B cell (primary cell): ENCODE measurements at regions not wholly inside any gene's neighbourhood (a gene's known extent, or its start where the extent isn't known, plus 50 kb on each side); places are given as distances from the start of the nearest gene placed in this dataset.

Source experiments
- ATAC-seq: fragments of 200-7000 bp; cut with Tn5 transposase; one replicate; pipeline ENCODE4 v1.10.0; 2021; ENCODE audit warnings: low read depth, mild to moderate bottlenecking, moderate number of reproducible peaks, moderate library complexity
- CTCF ChIA-PET: fragments of 350-600 bp; sonication (Branson Sonifier 250); formaldehyde crosslinking; loops from one replicate; lab custom pipeline; 2021; ENCODE audit warnings: antibody characterized with exemption, inconsistent platforms; lab: Charles Lee
- POLR2A ChIA-PET: fragments of 350-600 bp; sonication (Branson Sonifier 250); formaldehyde crosslinking; loops from one replicate; lab custom pipeline; 2021; ENCODE audit warnings: antibody characterized with exemption; lab: Charles Lee
- DNase-seq: peaks from one replicate; pipeline ENCODE4 v3.0.0; 2013
- H2AFZ ChIP-seq: 2 replicates; pipeline ENCODE4 v1.6.1; 2012; ENCODE audit warnings: mild to moderate bottlenecking, low read depth, low read length; ENCODE audit not compliant: insufficient read depth, poor library complexity, severe bottlenecking
- H3K27ac ChIP-seq, 2 donors: 1 replicate in 1 of 2; 2 replicates in 1 of 2; pipeline ENCODE4 v1.5.1; 2012 to 2013; ENCODE audit warnings: low read length in 2 of 2, mild to moderate bottlenecking in 2 of 2, moderate library complexity in 1 of 2
- H3K27me3 ChIP-seq, 4 experiments: fragments of 200-600 bp in 1 of 4; sonication (generic) in 1 of 4; replicated peaks in 1 of 4; 1 replicate in 2 of 4; 2 replicates in 2 of 4; pipeline versions ENCODE4 v1.6.1 to v1.7.0; 2013 to 2016; ENCODE audit warnings: low read length in 3 of 4, mild to moderate bottlenecking in 2 of 4, mixed read lengths in 1 of 4, moderate library complexity in 1 of 4; ENCODE audit not compliant: insufficient read depth in 4 of 4, control insufficient read depth in 3 of 4; ENCODE audit errors: control extremely low read depth in 1 of 4
- H3K36me3 ChIP-seq, 2 experiments: replicated peaks in 1 of 2; 1 replicate in 1 of 2; 2 replicates in 1 of 2; pipeline versions ENCODE4 v1.6.1 to v1.7.1; 2013; ENCODE audit warnings: low read length in 1 of 2; ENCODE audit not compliant: insufficient read depth in 2 of 2, control insufficient read depth in 1 of 2; ENCODE audit errors: control extremely low read depth in 1 of 2, extremely low read depth in 1 of 2
- H3K4me1 ChIP-seq, 2 donors: fragments of 200-600 bp in 1 of 2; sonication (generic) in 1 of 2; 1 replicate in 1 of 2; 2 replicates in 1 of 2; pipeline versions ENCODE4 v1.5.1 to v1.6.1; 2013 to 2017; ENCODE audit warnings: low read length in 2 of 2; ENCODE audit not compliant: control insufficient read depth in 2 of 2, insufficient read depth in 2 of 2
- H3K4me2 ChIP-seq: replicated peaks from 2 replicates; pipeline ENCODE3; 2012; ENCODE audit warnings: mild to moderate bottlenecking, low read depth, low read length; ENCODE audit not compliant: poor library complexity, severe bottlenecking
- H3K4me3 ChIP-seq, 5 experiments: fragments of 200-600 bp in 1 of 5; sonication (generic) in 1 of 5; 1 replicate in 3 of 5; 2 replicates in 2 of 5; pipeline versions ENCODE4 v1.5.1 to v1.7.0; 2011 to 2016; ENCODE audit warnings: low read length in 4 of 5, mild to moderate bottlenecking in 4 of 5, low read depth in 2 of 5, control low read depth in 1 of 5, moderate library complexity in 1 of 5; ENCODE audit not compliant: insufficient read depth in 1 of 5; ENCODE audit errors: control extremely low read depth in 1 of 5, extremely low read depth in 1 of 5
- H3K79me2 ChIP-seq: fragments of 200-600 bp; sonication (generic); one replicate; pipeline ENCODE4 v1.6.0; 2016; ENCODE audit warnings: low read length; ENCODE audit not compliant: control insufficient read depth, insufficient read depth
- H3K9ac ChIP-seq: fragments of 200-600 bp; sonication (generic); 2 replicates; pipeline ENCODE4 v1.6.1; 2017; ENCODE audit warnings: mild to moderate bottlenecking, low read length, moderate library complexity
- H3K9me3 ChIP-seq, 3 donors: one replicate each; pipeline versions ENCODE4 v1.6.1 to v1.7.1; 2013; ENCODE audit warnings: low read length in 2 of 3; ENCODE audit not compliant: control insufficient read depth in 2 of 3, insufficient read depth in 1 of 3; ENCODE audit errors: control extremely low read depth in 1 of 3
- H4K20me1 ChIP-seq: 2 replicates; pipeline ENCODE4 v1.6.0; 2012; ENCODE audit warnings: mild to moderate bottlenecking, low read length; ENCODE audit not compliant: insufficient read depth, control insufficient read depth, poor library complexity, severe bottlenecking
- H3K27ac Mint-ChIP-seq: one replicate; pipeline ENCODE4 v1.8.0; 2021; ENCODE audit warnings: mixed read lengths
- H3K27me3 Mint-ChIP-seq: one replicate; pipeline ENCODE4 v1.8.0; 2021; ENCODE audit warnings: mixed read lengths
- H3K4me1 Mint-ChIP-seq: one replicate; pipeline ENCODE4 v1.8.0; 2021; ENCODE audit warnings: mixed read lengths
- H3K4me3 Mint-ChIP-seq: one replicate; pipeline ENCODE4 v1.8.0; 2021; ENCODE audit warnings: mixed read lengths
- H3K9me3 Mint-ChIP-seq: one replicate; pipeline ENCODE4 v1.8.0; 2022; ENCODE audit warnings: mixed read lengths; ENCODE audit not compliant: insufficient read depth
- EZH2 ChIP-seq: IDR thresholded peaks from 2 replicates; pipeline ENCODE4 v1.6.1; 2012; ENCODE audit warnings: borderline replicate concordance, low read depth, mild to moderate bottlenecking, moderate library complexity, low read length; ENCODE audit not compliant: insufficient read depth, poor library complexity, severe bottlenecking
- WGBS: methylation state at CpG from one replicate; pipeline ENCODE4 v1.1.5; 2013; ENCODE audit warnings: missing lambda C conversion rate; ENCODE audit not compliant: insufficient coverage; 5-methylcytosine and 5-hydroxymethylcytosine counted together
- intact Hi-C: fragments of 100-400 bp; cut with micrococcal nuclease; formaldehyde crosslinking; loops from one replicate; pipeline ENCODE4 v1.10.0; 2022
- TF ChIP-seq, protein P1 (sequence below): fragments of 200-600 bp; IDR thresholded peaks from one replicate; pipeline ENCODE4 v1.8.0; 2022; ENCODE audit warnings: antibody characterized with exemption, mild to moderate bottlenecking

DNA sequence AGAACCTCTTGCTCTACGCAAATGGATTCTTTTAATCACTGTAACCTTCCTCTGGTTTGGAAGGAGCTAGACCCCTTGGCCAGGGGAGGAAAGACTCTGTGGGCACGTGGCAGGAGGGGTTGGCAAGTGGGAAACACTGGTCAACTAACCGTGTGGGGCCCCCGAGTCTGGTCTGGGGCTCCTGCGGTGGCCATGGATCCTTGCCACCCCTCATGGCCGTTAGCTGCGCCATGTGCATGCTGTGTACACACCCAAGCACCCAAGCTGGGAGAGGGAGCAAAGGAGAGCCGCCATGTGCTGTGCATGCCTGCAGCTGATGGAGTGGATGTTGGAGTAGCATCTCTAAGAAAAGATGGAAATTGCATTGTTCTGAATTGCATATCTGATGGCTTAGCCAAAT lies 730.6 kb downstream of the FAM181B start:
- Mint-ChIP-seq H3K27me3 (no peaks in the 10 kb centered on the region), H3K9me3 (no peaks in the 10 kb centered on the region)
- POLR2A ChIA-PET, result no interaction called here

DNA sequence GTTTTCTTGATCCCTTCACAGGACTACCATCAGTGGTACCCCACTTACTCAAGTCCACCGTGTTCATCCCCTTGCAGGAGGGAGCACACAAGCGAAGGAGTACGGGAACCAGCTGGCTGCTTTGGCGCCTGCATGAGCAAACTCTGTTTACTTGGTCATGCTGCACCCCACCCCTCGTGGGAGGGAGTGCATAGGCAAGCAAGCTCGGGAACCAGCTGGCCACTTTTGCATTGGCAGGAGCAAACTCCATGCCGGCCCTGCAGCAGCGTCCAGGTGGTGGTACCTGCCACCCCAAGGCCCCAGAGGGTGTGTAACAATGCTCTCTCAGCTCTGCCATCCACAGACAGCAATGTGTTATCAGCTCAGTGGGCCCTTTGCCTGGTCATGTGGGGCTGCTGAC lies 737.8 kb downstream of the FAM181B start:
- Histone ChIP-seq H3K4me1 (no peaks in the 10 kb centered on the region), H3K4me3 (no peak overlapping the region), H3K27ac (no peak overlapping the region), H4K20me1 (no peaks in the 10 kb centered on the region), H3K36me3 (no peaks in the 10 kb centered on the region), H2AFZ (no peak overlapping the region), H3K9ac (no peak overlapping the region), H3K79me2 (no peaks in the 10 kb centered on the region), H3K27me3 (no peaks in the 10 kb centered on the region), H3K4me2 (no peak overlapping the region), H3K9me3 (peaks cover 0 to 4% (median 0%) of the 10 kb centered on the region in 3 donors)
- intact Hi-C loops, result no loop called here
- H3K27ac Mint-ChIP-seq, result no peak overlapping the region
- H3K4me1 Mint-ChIP-seq, result no peaks in the 10 kb centered on the region
- H3K9me3 Mint-ChIP-seq, result no peaks in the 10 kb centered on the region
- no peaks in the 10 kb centered on the region for H3K27me3 Mint-ChIP-seq
- WGBS, result 79% methylated on average over 8 of the region's 8 CpGs
- CTCF ChIA-PET, result no interaction called here
- TF ChIP-seq EZH2, result no peak
- TF ChIP-seq, protein P1, sequence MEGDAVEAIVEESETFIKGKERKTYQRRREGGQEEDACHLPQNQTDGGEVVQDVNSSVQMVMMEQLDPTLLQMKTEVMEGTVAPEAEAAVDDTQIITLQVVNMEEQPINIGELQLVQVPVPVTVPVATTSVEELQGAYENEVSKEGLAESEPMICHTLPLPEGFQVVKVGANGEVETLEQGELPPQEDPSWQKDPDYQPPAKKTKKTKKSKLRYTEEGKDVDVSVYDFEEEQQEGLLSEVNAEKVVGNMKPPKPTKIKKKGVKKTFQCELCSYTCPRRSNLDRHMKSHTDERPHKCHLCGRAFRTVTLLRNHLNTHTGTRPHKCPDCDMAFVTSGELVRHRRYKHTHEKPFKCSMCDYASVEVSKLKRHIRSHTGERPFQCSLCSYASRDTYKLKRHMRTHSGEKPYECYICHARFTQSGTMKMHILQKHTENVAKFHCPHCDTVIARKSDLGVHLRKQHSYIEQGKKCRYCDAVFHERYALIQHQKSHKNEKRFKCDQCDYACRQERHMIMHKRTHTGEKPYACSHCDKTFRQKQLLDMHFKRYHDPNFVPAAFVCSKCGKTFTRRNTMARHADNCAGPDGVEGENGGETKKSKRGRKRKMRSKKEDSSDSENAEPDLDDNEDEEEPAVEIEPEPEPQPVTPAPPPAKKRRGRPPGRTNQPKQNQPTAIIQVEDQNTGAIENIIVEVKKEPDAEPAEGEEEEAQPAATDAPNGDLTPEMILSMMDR, result no peak
- POLR2A ChIA-PET, result no interaction called here
- no peak overlapping the region for H3K4me3 Mint-ChIP-seq
- no peak for ATAC-seq
- no peak for DNase-seq

More for the DNA sequence above, 730.6 kb downstream of the FAM181B start:
- Histone ChIP-seq H3K4me3 (no peak overlapping the region), H3K27ac (no peak overlapping the region), H3K4me2 (no peak overlapping the region), H2AFZ (no peak overlapping the region), H3K4me1 (no peaks in the 10 kb centered on the region), H3K36me3 (no peaks in the 10 kb centered on the region), H3K79me2 (no peaks in the 10 kb centered on the region), H3K9me3 (no peaks in the 10 kb centered on the region), H3K27me3 (no peaks in the 10 kb centered on the region), H3K9ac (no peak overlapping the region), H4K20me1 (no peaks in the 10 kb centered on the region)
- CTCF ChIA-PET, result no interaction called here
- DNase-seq (no peak), ATAC-seq (no peak)
- no peak overlapping the region for H3K27ac Mint-ChIP-seq
- no peak for TF ChIP-seq EZH2
- TF ChIP-seq, protein P1, result no peak
- no peak overlapping the region for H3K4me3 Mint-ChIP-seq
- WGBS, result 89% methylated on average over 7 of the region's 8 CpGs
- intact Hi-C loops, result no loop called here
- no peaks in the 10 kb centered on the region for H3K4me1 Mint-ChIP-seq
